Adrenal gland (tissue), 9 donors: ENCODE measurements at regions not wholly inside any gene's neighbourhood (a gene's known extent, or its start where the extent isn't known, plus 50 kb on each side); places are given as distances from the start of the nearest gene placed in this dataset.

Experiments used
- DNase-seq, 7 donors: peaks; one replicate each; pipeline ENCODE4 v3.0.0-alpha.2; 2019 to 2020
- H3K27ac ChIP-seq, 5 donors: fragments of 200-600 bp; sonication (generic) in 4 of 5; 1 replicate in 3 of 5; 2 replicates in 2 of 5; pipeline versions ENCODE4 v1.5.1 to v1.8.0; 2016 to 2020; ENCODE audit warnings: mild to moderate bottlenecking in 1 of 5
- H3K27me3 ChIP-seq: fragments of 200-600 bp; 2 replicates; pipeline ENCODE4 v1.8.0; 2021
- H3K36me3 ChIP-seq, 2 donors: fragments of 200-600 bp; replicated peaks in 1 of 2; 1 replicate in 1 of 2; 2 replicates in 1 of 2; pipeline versions ENCODE4 v1.5.1 to v1.8.0; 2018 to 2022
- H3K4me1 ChIP-seq, 2 donors: fragments of 200-600 bp; replicated peaks in 1 of 2; 1 replicate in 1 of 2; 2 replicates in 1 of 2; pipeline versions ENCODE4 v1.5.1 to v1.8.0; 2018 to 2021
- H3K4me3 ChIP-seq, 4 donors: fragments of 200-600 bp; sonication (generic) in 3 of 4; one replicate each; pipeline ENCODE4 v1.5.1; 2016 to 2018
- H3K9me3 ChIP-seq, 3 donors: fragments of 200-600 bp; sonication (generic) in 1 of 3; replicated peaks in 1 of 3; 1 replicate in 2 of 3; 2 replicates in 1 of 3; pipeline versions ENCODE4 v1.5.1 to v1.8.0; 2016 to 2021
- POLR2A ChIP-seq, 2 donors: fragments of 450-650 bp; IDR thresholded peaks; one replicate each; pipeline ENCODE4 v1.6.1; 2017; ENCODE audit warnings: antibody characterized with exemption in 2 of 2, mild to moderate bottlenecking in 2 of 2, moderate library complexity in 1 of 2
- WGBS, 4 donors: extraction: QIAGEN DNeasy Blood & Tissue Kit in 2 of 4; methylation state at CpG; one replicate each; pipeline versions ENCODE4 v1.1.5 to v1.1.7; 2013 to 2017; 5-methylcytosine and 5-hydroxymethylcytosine counted together
- intact Hi-C, 2 donors: fragments of 100-400 bp; cut with DNase I; formaldehyde crosslinking; loops; one replicate each; pipeline versions ENCODE4 v1.14.1 to v1.15.0; 2022 to 2023
- TF ChIP-seq, protein P1 (sequence below), 6 experiments: fragments of 450-650 bp in 4 of 6; fragments of 200-600 bp in 2 of 6; sonication (generic) in 1 of 6; IDR thresholded peaks; 1 replicate in 5 of 6; 2 replicates in 1 of 6; pipeline versions ENCODE4 v1.5.1 to v1.8.0; 2016 to 2021; ENCODE audit warnings: antibody characterized with exemption in 6 of 6, mild to moderate bottlenecking in 2 of 6, moderate library complexity in 1 of 6
- donor health status: healthy with polysubstance abuse.
- donor health status: Bipolar disorder and iron deficiency.
- donor health status: DM: yes; HTN: yes; CAD: no.
- donor health status: DM: no; HTN: no; CAD: no.
- donor health status: DM: no; HTN: no; CAD: no.

DNA sequence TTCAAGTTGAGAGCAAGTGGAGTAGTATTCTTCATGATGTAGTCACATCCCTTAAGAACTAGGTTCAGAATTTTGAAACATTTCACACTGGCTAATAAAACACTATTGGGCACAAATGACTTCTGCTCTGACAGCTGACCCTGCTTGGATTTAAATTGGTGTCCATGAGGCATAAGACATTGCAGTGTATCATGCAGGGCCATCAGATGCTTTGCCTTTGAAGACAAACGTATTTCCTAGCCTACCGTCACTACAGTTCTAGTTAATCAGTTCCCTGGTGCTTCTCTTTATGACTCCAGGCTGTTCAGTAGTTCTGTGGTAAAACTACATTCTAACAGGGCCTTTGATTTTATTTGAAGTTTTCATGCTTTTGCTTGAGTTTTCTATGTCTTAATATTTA, 168.5 kb upstream of the ZNF804B start:
- Histone ChIP-seq H3K9me3 (no peaks in the 10 kb centered on the region), H3K27me3 (no peaks in the 10 kb centered on the region), H3K4me3 (no peak overlapping the region), H3K27ac (no peak overlapping the region), H3K4me1 (no peaks in the 10 kb centered on the region), H3K36me3 (no peaks in the 10 kb centered on the region)
- DNase-seq = no peak
- intact Hi-C loops = no loop called here
- TF ChIP-seq POLR2A (IDR thresholded peaks at IDR 0.05) = no peak
- TF ChIP-seq, protein P1, sequence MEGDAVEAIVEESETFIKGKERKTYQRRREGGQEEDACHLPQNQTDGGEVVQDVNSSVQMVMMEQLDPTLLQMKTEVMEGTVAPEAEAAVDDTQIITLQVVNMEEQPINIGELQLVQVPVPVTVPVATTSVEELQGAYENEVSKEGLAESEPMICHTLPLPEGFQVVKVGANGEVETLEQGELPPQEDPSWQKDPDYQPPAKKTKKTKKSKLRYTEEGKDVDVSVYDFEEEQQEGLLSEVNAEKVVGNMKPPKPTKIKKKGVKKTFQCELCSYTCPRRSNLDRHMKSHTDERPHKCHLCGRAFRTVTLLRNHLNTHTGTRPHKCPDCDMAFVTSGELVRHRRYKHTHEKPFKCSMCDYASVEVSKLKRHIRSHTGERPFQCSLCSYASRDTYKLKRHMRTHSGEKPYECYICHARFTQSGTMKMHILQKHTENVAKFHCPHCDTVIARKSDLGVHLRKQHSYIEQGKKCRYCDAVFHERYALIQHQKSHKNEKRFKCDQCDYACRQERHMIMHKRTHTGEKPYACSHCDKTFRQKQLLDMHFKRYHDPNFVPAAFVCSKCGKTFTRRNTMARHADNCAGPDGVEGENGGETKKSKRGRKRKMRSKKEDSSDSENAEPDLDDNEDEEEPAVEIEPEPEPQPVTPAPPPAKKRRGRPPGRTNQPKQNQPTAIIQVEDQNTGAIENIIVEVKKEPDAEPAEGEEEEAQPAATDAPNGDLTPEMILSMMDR (IDR thresholded peaks at IDR 0.05) = no peak
- WGBS, 4 donors = 69 to 80% (median 75%) methylated on average over 2 of the region's 2 CpGs

DNA sequence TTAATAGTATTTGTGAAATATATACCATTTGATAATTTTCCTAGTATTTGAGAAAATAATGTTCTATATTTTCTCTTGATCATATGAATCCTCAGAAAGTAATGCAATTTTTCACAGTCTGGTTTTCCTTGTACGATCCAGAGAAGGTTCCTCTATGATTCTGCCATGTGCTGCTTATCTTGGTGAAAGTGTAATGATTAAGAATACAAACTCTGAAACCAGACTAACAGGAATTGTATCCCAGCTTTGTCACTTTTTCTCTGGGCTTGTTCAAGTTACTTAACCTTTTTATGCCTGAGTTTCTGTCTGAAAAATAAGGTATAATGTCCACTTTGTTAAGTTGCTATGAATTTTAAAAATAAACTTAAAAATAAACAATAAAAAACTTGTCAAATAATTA, 169.6 kb upstream of the ZNF804B start:
- H3K4me1 ChIP-seq = no peaks in the 10 kb centered on the region
- H3K27me3 ChIP-seq = no peaks in the 10 kb centered on the region
- no peak overlapping the region for H3K27ac ChIP-seq
- TF ChIP-seq POLR2A (IDR thresholded peaks at IDR 0.05) = no peak
- TF ChIP-seq, protein P1 (IDR thresholded peaks at IDR 0.05) = no peak
- no peaks in the 10 kb centered on the region for H3K9me3 ChIP-seq
- DNase-seq = no peak
- 66 to 85% (median 75%) methylated on average over 1 of the region's 1 CpG for WGBS, 4 donors
- no peaks in the 10 kb centered on the region for H3K36me3 ChIP-seq
- H3K4me3 ChIP-seq = no peak overlapping the region
- intact Hi-C loops = no loop called here

DNA sequence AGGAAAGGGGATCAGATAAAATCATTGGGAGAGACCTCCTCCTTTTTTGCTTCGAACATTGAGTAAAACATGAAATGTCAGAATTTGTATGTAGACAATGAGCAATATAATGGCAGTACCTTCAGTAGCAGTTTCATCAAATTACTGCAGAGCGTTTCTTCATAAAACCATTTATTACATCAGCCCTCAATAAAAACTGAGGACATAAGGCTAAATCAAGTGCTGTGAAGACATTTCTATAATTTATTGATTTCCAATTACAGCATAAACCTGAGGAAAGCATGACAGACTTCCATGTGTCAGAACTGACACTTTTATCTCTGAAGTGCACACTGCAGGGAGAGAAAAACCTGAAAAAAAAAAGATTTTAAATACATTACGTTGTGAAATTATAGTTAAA, 172.6 kb upstream of the ZNF804B start:
- Histone ChIP-seq H3K36me3 (no peaks in the 10 kb centered on the region), H3K4me1 (no peaks in the 10 kb centered on the region), H3K27ac (no peak overlapping the region), H3K9me3 (no peaks in the 10 kb centered on the region), H3K4me3 (no peak overlapping the region), H3K27me3 (no peaks in the 10 kb centered on the region)
- TF ChIP-seq POLR2A (IDR thresholded peaks at IDR 0.05) = no peak
- TF ChIP-seq, protein P1 (IDR thresholded peaks at IDR 0.05) = no peak
- WGBS, 4 donors = 60 to 73% (median 65%) methylated on average over 3 of the region's 3 CpGs
- intact Hi-C loops = no loop called here
- DNase-seq = no peak

DNA sequence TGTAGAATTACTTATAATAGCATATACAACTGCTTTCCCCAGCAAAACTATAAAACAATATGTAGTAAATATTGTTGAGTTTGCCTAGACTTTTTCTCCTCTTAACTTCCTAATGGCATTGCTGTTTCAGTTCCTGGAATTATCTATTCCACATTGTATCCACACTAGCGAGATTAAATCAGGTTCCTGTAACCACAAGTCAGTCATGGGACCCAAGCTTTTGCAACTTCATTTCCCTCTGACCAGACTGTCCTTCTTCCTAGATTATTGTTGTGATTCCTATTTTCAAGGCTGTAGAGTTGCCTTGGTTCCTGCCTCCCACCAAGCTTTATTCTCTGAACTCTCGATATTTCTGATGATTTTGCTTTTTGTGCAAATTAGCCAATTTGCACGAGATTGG, 173.3 kb upstream of the ZNF804B start:
- intact Hi-C loops = no loop called here
- TF ChIP-seq POLR2A (IDR thresholded peaks at IDR 0.05) = no peak
- TF ChIP-seq, protein P1 (IDR thresholded peaks at IDR 0.05) = no peak
- Histone ChIP-seq H3K4me1 (no peaks in the 10 kb centered on the region), H3K9me3 (no peaks in the 10 kb centered on the region), H3K27ac (no peak overlapping the region), H3K27me3 (no peaks in the 10 kb centered on the region), H3K36me3 (no peaks in the 10 kb centered on the region), H3K4me3 (no peak overlapping the region)
- no peak for DNase-seq
- WGBS, 4 donors = 58 to 80% (median 63%) methylated on average over 3 of the region's 3 CpGs
